ENCODE measurements at regions not wholly inside any gene's neighbourhood (a gene's known extent, or its start where the extent isn't known, plus 50 kb on each side); places are given as distances from the start of the nearest gene placed in this dataset.
A peak's percentile ranks its signal among the peaks of the same experiment; 100 is the strongest.

- TF ChIP-seq CTCF (IDR thresholded peaks at IDR 0.05; ENCODE audit: low read depth, low read length, poor library complexity, severe bottlenecking) (no peak), EZH2phosphoT487 (IDR thresholded peaks at IDR 0.05; ENCODE audit: borderline replicate concordance, low read length) (no peak)
- Histone ChIP-seq H3K27ac (ENCODE audit: low read depth, low read length) (no peak overlapping the region), H3K9me2 (replicated peaks; ENCODE audit: control insufficient read depth, low read length) (no peaks in the 10 kb centered on the region), H4K20me1 (ENCODE audit: control insufficient read depth, insufficient read depth, low read depth, low read length) (no peaks in the 10 kb centered on the region), H3K4me2 (ENCODE audit: low read length) (no peak overlapping the region), H3K79me2 (ENCODE audit: control insufficient read depth, low read length) (no peaks in the 10 kb centered on the region), H3K36me3 (ENCODE audit: control insufficient read depth, low read length) (no peaks in the 10 kb centered on the region), H3K4me3 (ENCODE audit: low read length) (no peak overlapping the region), H3K9me3 (ENCODE audit: control insufficient read depth, insufficient read depth, low read length) (no peaks in the 10 kb centered on the region), H3K27me3 (ENCODE audit: control insufficient read depth, low read length) (no peaks in the 10 kb centered on the region), H3K4me1 (ENCODE audit: control insufficient read depth, low read length) (no peaks in the 10 kb centered on the region), H3F3A (ENCODE audit: control insufficient read depth, insufficient read depth) (no peaks in the 10 kb centered on the region)
Measured at GRCh38 chr7:52936750-52937149, 98.7 kb upstream of the POM121L12 start.

GRCh38 chr7:52928591-52928990 is 106.8 kb upstream of the POM121L12 start:
- H3K4me1 ChIP-seq (ENCODE audit: control insufficient read depth, low read length) = no peaks in the 10 kb centered on the region
- H3K4me3 ChIP-seq (ENCODE audit: low read length) = no peak overlapping the region
- no peaks in the 10 kb centered on the region for H3K27me3 ChIP-seq (ENCODE audit: control insufficient read depth, low read length)
- no peaks in the 10 kb centered on the region for H3K36me3 ChIP-seq (ENCODE audit: control insufficient read depth, low read length)
- no peaks in the 10 kb centered on the region for H3K9me2 ChIP-seq (replicated peaks; ENCODE audit: control insufficient read depth, low read length)
- TF ChIP-seq EZH2phosphoT487 (IDR thresholded peaks at IDR 0.05; ENCODE audit: borderline replicate concordance, low read length) (no peak), CTCF (IDR thresholded peaks at IDR 0.05; ENCODE audit: low read depth, low read length, poor library complexity, severe bottlenecking) (no peak)
- peaks cover 2% of the 10 kb centered on the region; the same call in 1 of the 2 replicates for H3K9me3 ChIP-seq (ENCODE audit: control insufficient read depth, insufficient read depth, low read length)
- no peak overlapping the region for H3K4me2 ChIP-seq (ENCODE audit: low read length)
- H3K79me2 ChIP-seq (ENCODE audit: control insufficient read depth, low read length) = no peaks in the 10 kb centered on the region
- no peaks in the 10 kb centered on the region for H4K20me1 ChIP-seq (ENCODE audit: control insufficient read depth, insufficient read depth, low read depth, low read length)
- H3F3A ChIP-seq (ENCODE audit: control insufficient read depth, insufficient read depth) = no peaks in the 10 kb centered on the region
- H3K27ac ChIP-seq (ENCODE audit: low read depth, low read length) = no peak overlapping the region

- no peaks in the 10 kb centered on the region for H3K36me3 ChIP-seq (ENCODE audit: control insufficient read depth, low read length)
- no peak overlapping the region for H3K4me3 ChIP-seq (ENCODE audit: low read length)
Measured at GRCh38 chr7:52925332-52925731, 110.1 kb upstream of the POM121L12 start.

More at GRCh38 chr7:52925332-52925731, 110.1 kb upstream of the POM121L12 start:
- Histone ChIP-seq H3K79me2 (ENCODE audit: control insufficient read depth, low read length) (no peaks in the 10 kb centered on the region), H4K20me1 (ENCODE audit: control insufficient read depth, insufficient read depth, low read depth, low read length) (no peaks in the 10 kb centered on the region), H3K27ac (ENCODE audit: low read depth, low read length) (no peak overlapping the region), H3K9me3 (ENCODE audit: control insufficient read depth, insufficient read depth, low read length) (peaks cover 4% of the 10 kb centered on the region; the same call in 1 of the 2 replicates), H3K4me1 (ENCODE audit: control insufficient read depth, low read length) (no peaks in the 10 kb centered on the region), H3F3A (ENCODE audit: control insufficient read depth, insufficient read depth) (no peaks in the 10 kb centered on the region), H3K27me3 (ENCODE audit: control insufficient read depth, low read length) (no peaks in the 10 kb centered on the region), H3K9me2 (replicated peaks; ENCODE audit: control insufficient read depth, low read length) (no peaks in the 10 kb centered on the region), H3K4me2 (ENCODE audit: low read length) (no peak overlapping the region)
- TF ChIP-seq EZH2phosphoT487 (IDR thresholded peaks at IDR 0.05; ENCODE audit: borderline replicate concordance, low read length) (no peak), CTCF (IDR thresholded peaks at IDR 0.05; ENCODE audit: low read depth, low read length, poor library complexity, severe bottlenecking) (peak; percentile 21)

All from DOHH2 (cell line).